Thyroid gland (tissue), 4 donors: ENCODE measurements at regions not wholly inside any gene's neighbourhood (a gene's known extent, or its start where the extent isn't known, plus 50 kb on each side); places are given as distances from the start of the nearest gene placed in this dataset.
"Not testable (repeated sequence)": the region's sequence is repeated elsewhere in the genome, so short reads cannot be mapped to it uniquely, and the experiment has no call there.

ENCODE experiments used
- DNase-seq, 2 donors: peaks; one replicate each; pipeline ENCODE4 v3.0.0-alpha.2; 2019
- H3K27ac ChIP-seq, 3 donors: fragments of 200-600 bp; sonication (generic); 1 replicate in 2 of 3; 2 replicates in 1 of 3; pipeline ENCODE4 v1.5.1; 2016 to 2019; ENCODE audit warnings: mild to moderate bottlenecking in 1 of 3, moderate library complexity in 1 of 3
- H3K27me3 ChIP-seq: fragments of 200-600 bp; sonication (generic); one replicate; pipeline ENCODE4 v1.5.1; 2019
- H3K36me3 ChIP-seq, 2 donors: fragments of 200-600 bp; sonication (generic); one replicate each; pipeline ENCODE4 v1.5.1; 2016 to 2019
- H3K4me1 ChIP-seq, 2 donors: fragments of 200-600 bp; sonication (generic); one replicate each; pipeline ENCODE4 v1.5.1; 2017 to 2019
- H3K4me3 ChIP-seq, 3 donors: fragments of 200-600 bp; sonication (generic); replicated peaks in 1 of 3; 1 replicate in 2 of 3; 2 replicates in 1 of 3; pipeline ENCODE4 v1.5.1; 2016; ENCODE audit warnings: mild to moderate bottlenecking in 1 of 3
- H3K9me3 ChIP-seq: fragments of 200-600 bp; sonication (generic); one replicate; pipeline ENCODE4 v1.5.1; 2017
- CTCF ChIP-seq, 6 experiments: fragments of 200-600 bp in 3 of 6; fragments of 450-650 bp in 3 of 6; sonication (generic) in 3 of 6; IDR thresholded peaks; one replicate each; pipeline ENCODE4 v1.5.1; 2016 to 2019; ENCODE audit warnings: antibody characterized with exemption in 6 of 6, mild to moderate bottlenecking in 2 of 6, inconsistent platforms in 1 of 6, moderate library complexity in 1 of 6
- POLR2A ChIP-seq, 2 donors: fragments of 450-650 bp; IDR thresholded peaks; one replicate each; pipeline ENCODE4 v1.6.1; 2017; ENCODE audit warnings: antibody characterized with exemption in 2 of 2, mild to moderate bottlenecking in 2 of 2, moderate library complexity in 1 of 2
- WGBS, 2 donors: methylation state at CpG; one replicate each; pipeline ENCODE4 v1.1.5; 2017; 5-methylcytosine and 5-hydroxymethylcytosine counted together
- intact Hi-C: fragments of 100-400 bp; cut with DNase I; formaldehyde crosslinking; loops from one replicate; pipeline ENCODE4 v1.15.1; 2023

- Histone ChIP-seq H3K9me3 (no peaks in the 10 kb centered on the region), H3K4me3 (no peak overlapping the region), H3K4me1 (no peaks in the 10 kb centered on the region), H3K36me3 (no peaks in the 10 kb centered on the region), H3K27ac (no peak overlapping the region), H3K27me3 (no peaks in the 10 kb centered on the region)
- DNase-seq = no peak
- intact Hi-C loops = no loop called here
- 89% methylated on average over 6 of the region's 6 CpGs for WGBS, 2 donors
- no peak for TF ChIP-seq CTCF (IDR thresholded peaks at IDR 0.05)
- TF ChIP-seq POLR2A (IDR thresholded peaks at IDR 0.05) = no peak
Measured at GRCh38 chr21:31424058-31424457, 80.0 kb upstream of the TIAM1 start.

GRCh38 chr21:31420988-31421387 is 76.9 kb upstream of the TIAM1 start:
- no peaks in the 10 kb centered on the region for H3K9me3 ChIP-seq
- H3K36me3 ChIP-seq = no peaks in the 10 kb centered on the region
- no peaks in the 10 kb centered on the region for H3K27me3 ChIP-seq
- DNase-seq = no peak
- TF ChIP-seq CTCF (IDR thresholded peaks at IDR 0.05) = no peak
- TF ChIP-seq POLR2A (IDR thresholded peaks at IDR 0.05) = no peak
- WGBS, 2 donors = 96 to 97% methylated on average over 8 of the region's 8 CpGs
- no peaks in the 10 kb centered on the region for H3K4me1 ChIP-seq
- intact Hi-C loops = no loop called here
- no peak overlapping the region for H3K4me3 ChIP-seq
- H3K27ac ChIP-seq = no peak overlapping the region

- intact Hi-C loops = no loop called here
- TF ChIP-seq CTCF (IDR thresholded peaks at IDR 0.05) = no peak
- no peak for TF ChIP-seq POLR2A (IDR thresholded peaks at IDR 0.05)
- Histone ChIP-seq H3K27me3 (no peaks in the 10 kb centered on the region), H3K36me3 (no peaks in the 10 kb centered on the region), H3K4me3 (no peak overlapping the region), H3K4me1 (no peaks in the 10 kb centered on the region), H3K9me3 (no peaks in the 10 kb centered on the region), H3K27ac (no peak overlapping the region)
- WGBS, 2 donors = 83 to 96% methylated on average over 1 of the region's 1 CpG
- no peak for DNase-seq
Measured at GRCh38 chr21:31420354-31420753, 76.3 kb upstream of the TIAM1 start.

GRCh38 chr21:31418377-31419001 is 74.4 kb upstream of the TIAM1 start:
- Histone ChIP-seq H3K36me3 (no peaks in the 10 kb centered on the region), H3K27me3 (no peaks in the 10 kb centered on the region), H3K4me1 (no peaks in the 10 kb centered on the region), H3K4me3 (no peak overlapping the region), H3K9me3 (no peaks in the 10 kb centered on the region), H3K27ac (no peak overlapping the region)
- intact Hi-C loops = no loop called here
- no peak for DNase-seq
- WGBS, 2 donors = 88 to 90% methylated on average over 9 of the region's 9 CpGs
- no peak for TF ChIP-seq POLR2A (IDR thresholded peaks at IDR 0.05)
- TF ChIP-seq CTCF (IDR thresholded peaks at IDR 0.05) = no peak

GRCh38 chr21:31417214-31417613 is 73.2 kb upstream of the TIAM1 start:
- 83 to 93% methylated on average over 3 of the region's 3 CpGs for WGBS, 2 donors
- H3K4me1 ChIP-seq, H3K4me3 ChIP-seq, H3K9me3 ChIP-seq, H3K36me3 ChIP-seq, intact Hi-C loops, DNase-seq, H3K27me3 ChIP-seq, H3K27ac ChIP-seq: not testable (repeated sequence)

GRCh38 chr21:31416465-31416864 is 72.4 kb upstream of the TIAM1 start:
- TF ChIP-seq POLR2A (IDR thresholded peaks at IDR 0.05) (no peak), CTCF (IDR thresholded peaks at IDR 0.05) (no peak)
- 97 to 99% methylated on average over 2 of the region's 2 CpGs for WGBS, 2 donors
- Histone ChIP-seq H3K27ac (no peak overlapping the region), H3K36me3 (no peaks in the 10 kb centered on the region), H3K9me3 (no peaks in the 10 kb centered on the region), H3K27me3 (no peaks in the 10 kb centered on the region), H3K4me1 (no peaks in the 10 kb centered on the region), H3K4me3 (no peak overlapping the region)
- DNase-seq = no peak
- intact Hi-C loops = no loop called here
